ENCODE measurements at regions not wholly inside any gene's neighbourhood (a gene's known extent, or its start where the extent isn't known, plus 50 kb on each side); places are given as distances from the start of the nearest gene placed in this dataset.
A peak's percentile ranks its signal among the peaks of the same experiment; 100 is the strongest.

GRCh38 chr1:224846119-224846907, 83.2 kb upstream of the DNAH14 start:
- DNase-seq (ENCODE audit: low read depth) = no peak

GRCh38 chr1:224850446-224850845, 79.0 kb upstream of the DNAH14 start:
- DNase-seq (ENCODE audit: low read depth) = no peak

- DNase-seq (ENCODE audit: low read depth) = peak; percentile 42
These were observed 78.1 kb upstream of the DNAH14 start for GRCh38 chr1:224851210-224851847.

- DNase-seq (ENCODE audit: low read depth) = no peak
These were observed 77.6 kb upstream of the DNAH14 start for GRCh38 chr1:224851848-224852261.

GRCh38 chr1:224852901-224853568, 76.4 kb upstream of the DNAH14 start:
- DNase-seq (ENCODE audit: low read depth) = peak; percentile 19

GRCh38 chr1:224856973-224857372, 72.5 kb upstream of the DNAH14 start:
- no peak for DNase-seq (ENCODE audit: low read depth)

GRCh38 chr1:224859651-224860050, 69.8 kb upstream of the DNAH14 start:
- DNase-seq (ENCODE audit: low read depth) = no peak

- no peak for DNase-seq (ENCODE audit: low read depth)
These were observed 68.8 kb upstream of the DNAH14 start for GRCh38 chr1:224860488-224861338.

- no peak for DNase-seq (ENCODE audit: low read depth)
These were observed 68.1 kb upstream of the DNAH14 start for GRCh38 chr1:224861339-224861716.

- DNase-seq (ENCODE audit: low read depth) = no peak
These were observed 66.0 kb upstream of the DNAH14 start for GRCh38 chr1:224863486-224863885.

- DNase-seq (ENCODE audit: low read depth) = no peak
These were observed 65.5 kb upstream of the DNAH14 start for GRCh38 chr1:224864006-224864405.

- no peak for DNase-seq (ENCODE audit: low read depth)
These were observed 64.0 kb upstream of the DNAH14 start for GRCh38 chr1:224865510-224865909.

- DNase-seq (ENCODE audit: low read depth) = no peak
These were observed 62.5 kb upstream of the DNAH14 start for GRCh38 chr1:224866940-224867339.

- DNase-seq (ENCODE audit: low read depth) = no peak
These were observed 61.8 kb upstream of the DNAH14 start for GRCh38 chr1:224867715-224868114.

- DNase-seq (ENCODE audit: low read depth) = no peak
These were observed 56.5 kb upstream of the DNAH14 start for GRCh38 chr1:224872832-224873433.

GRCh38 chr1:224873434-224874369, 55.8 kb upstream of the DNAH14 start:
- DNase-seq (ENCODE audit: low read depth) = no peak

- DNase-seq (ENCODE audit: low read depth) = no peak
These were observed 54.7 kb upstream of the DNAH14 start for GRCh38 chr1:224874775-224875174.

- DNase-seq (ENCODE audit: low read depth) = no peak
These were observed 50.2 kb upstream of the DNAH14 start for GRCh38 chr1:224879162-224879803.
